GM18858 (cell line): ENCODE measurements at regions not wholly inside any gene's neighbourhood (a gene's known extent, or its start where the extent isn't known, plus 50 kb on each side); places are given as distances from the start of the nearest gene placed in this dataset.
A peak's percentile ranks its signal among the peaks of the same experiment; 100 is the strongest.
"Not testable (repeated sequence)": the region's sequence is repeated elsewhere in the genome, so short reads cannot be mapped to it uniquely, and the experiment has no call there.

ENCODE experiments used
- ATAC-seq: cut with Tn5 transposase; IDR thresholded peaks from one replicate; pipeline ENCODE4 v1.9.1; 2021; ENCODE audit not compliant: unreplicated experiment

GRCh38 chr15:35211240-35211902 lies 126.3 kb upstream of the NANOGP8 start:
- no peak for ATAC-seq

GRCh38 chr15:35210370-35210769 lies 125.3 kb upstream of the NANOGP8 start:
- ATAC-seq, result no peak

- no peak for ATAC-seq
Observed at GRCh38 chr15:35209838-35210237, 124.7 kb upstream of the NANOGP8 start.

- ATAC-seq, result no peak
Observed at GRCh38 chr15:35208353-35208752, 123.3 kb upstream of the NANOGP8 start.

- ATAC-seq, result no peak
Observed at GRCh38 chr15:35206060-35206675, 121.1 kb upstream of the NANOGP8 start.

- ATAC-seq, result no peak
Observed at GRCh38 chr15:35198197-35198596, 113.1 kb upstream of the NANOGP8 start.

- no peak for ATAC-seq
Observed at GRCh38 chr15:35197754-35198153, 112.7 kb upstream of the NANOGP8 start.

GRCh38 chr15:35197306-35197705 lies 112.2 kb upstream of the NANOGP8 start:
- no peak for ATAC-seq

- ATAC-seq, result no peak
Observed at GRCh38 chr15:35196273-35196672, 111.2 kb upstream of the NANOGP8 start.

GRCh38 chr15:35195649-35196048 lies 110.6 kb upstream of the NANOGP8 start:
- ATAC-seq, result no peak

GRCh38 chr15:35195031-35195430 lies 109.9 kb upstream of the NANOGP8 start:
- ATAC-seq, result no peak

- no peak for ATAC-seq
Observed at GRCh38 chr15:35194296-35194695, 109.2 kb upstream of the NANOGP8 start.

GRCh38 chr15:35191783-35192182 lies 106.7 kb upstream of the NANOGP8 start:
- ATAC-seq, result no peak

- no peak for ATAC-seq
Observed at GRCh38 chr15:35186346-35186745, 101.3 kb upstream of the NANOGP8 start.

GRCh38 chr15:35184646-35185045 lies 99.6 kb upstream of the NANOGP8 start:
- no peak for ATAC-seq

GRCh38 chr15:35182841-35183479 lies 97.9 kb upstream of the NANOGP8 start:
- ATAC-seq, result peak; percentile 71

- ATAC-seq, result peak; percentile 73
Observed at GRCh38 chr15:35181538-35181937, 96.4 kb upstream of the NANOGP8 start.

- ATAC-seq, result no peak
Observed at GRCh38 chr15:35179739-35180138, 94.6 kb upstream of the NANOGP8 start.

GRCh38 chr15:35178186-35178585 lies 93.1 kb upstream of the NANOGP8 start:
- ATAC-seq, result not testable (repeated sequence)

GRCh38 chr15:35174948-35175347 lies 89.9 kb upstream of the NANOGP8 start:
- ATAC-seq, result no peak

- no peak for ATAC-seq
Observed at GRCh38 chr15:35173444-35174118, 88.5 kb upstream of the NANOGP8 start.

- ATAC-seq, result no peak
Observed at GRCh38 chr15:35170207-35170606, 85.1 kb upstream of the NANOGP8 start.
